NCI-H2081 (cell line): ENCODE measurements at regions not wholly inside any gene's neighbourhood (a gene's known extent, or its start where the extent isn't known, plus 50 kb on each side); places are given as distances from the start of the nearest gene placed in this dataset.
"Not testable (repeated sequence)": the region's sequence is repeated elsewhere in the genome, so short reads cannot be mapped to it uniquely, and the experiment has no call there.

Experiments
- DNase-seq, 2 experiments: peaks; one replicate each; lab custom pipeline; 2025; lab: John Stamatoyannopoulos, UW

- no peak for DNase-seq
These were observed 822.9 kb downstream of the BRD1 start for GRCh38 chr22:49004484-49005399.

- not testable (repeated sequence) for DNase-seq
These were observed 830.1 kb downstream of the BRD1 start for GRCh38 chr22:48997605-48998004.

- no peak for DNase-seq
These were observed 834.0 kb downstream of the BRD1 start for GRCh38 chr22:48993655-48994054.

GRCh38 chr22:48984639-48985038 lies 843.0 kb downstream of the BRD1 start:
- no peak for DNase-seq

DNA sequence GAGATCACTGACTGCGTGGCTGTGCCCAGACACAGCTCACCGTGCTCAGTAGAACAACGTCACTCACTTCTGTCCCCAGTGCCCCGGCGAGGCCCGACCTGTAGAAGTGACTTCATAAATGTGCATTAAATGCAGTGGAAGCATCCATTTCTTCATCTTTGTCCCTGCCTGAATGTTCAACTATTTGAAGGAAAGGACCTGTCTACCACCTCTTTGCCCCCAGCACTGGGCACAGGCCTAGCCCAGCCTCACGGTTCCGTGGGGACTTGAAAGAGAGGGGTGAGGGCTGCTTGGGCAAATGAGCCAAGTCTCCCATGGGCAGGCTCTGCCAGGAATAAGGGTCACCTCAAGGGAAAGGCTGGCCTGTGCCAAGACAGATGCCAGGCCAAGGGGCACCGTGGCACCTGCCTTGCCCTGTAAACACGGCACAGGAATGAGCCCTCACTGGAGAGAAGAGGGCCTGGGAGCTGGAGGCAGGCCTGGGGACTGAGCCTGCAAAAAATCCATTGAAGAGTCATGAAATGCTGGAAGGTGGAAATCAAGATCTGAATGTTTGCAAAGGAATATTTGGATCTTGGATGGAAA lies 845.3 kb downstream of the BRD1 start:
- no peak for DNase-seq

- no peak for DNase-seq
These were observed 846.2 kb downstream of the BRD1 start for GRCh38 chr22:48981371-48982061.

DNA sequence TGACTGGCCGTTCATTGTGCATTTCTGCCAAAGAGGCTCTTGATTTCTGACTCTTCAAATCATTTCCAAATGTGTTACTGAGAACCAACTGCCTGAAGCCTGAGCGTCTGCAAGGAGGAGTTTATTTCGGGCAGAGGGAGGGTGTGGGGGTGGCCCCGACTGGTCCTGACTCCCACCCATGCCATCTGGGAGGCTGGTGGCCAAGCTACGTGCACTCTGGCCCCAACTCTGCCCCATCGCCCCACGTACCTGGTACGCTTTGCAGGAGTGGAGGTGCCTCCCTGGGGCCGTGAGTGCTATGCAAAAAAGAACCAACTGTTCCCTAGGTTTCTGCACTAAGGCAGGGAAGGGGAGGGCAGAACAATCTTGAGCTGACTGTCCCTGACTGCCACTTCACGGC lies 846.8 kb downstream of the BRD1 start:
- no peak for DNase-seq

DNA sequence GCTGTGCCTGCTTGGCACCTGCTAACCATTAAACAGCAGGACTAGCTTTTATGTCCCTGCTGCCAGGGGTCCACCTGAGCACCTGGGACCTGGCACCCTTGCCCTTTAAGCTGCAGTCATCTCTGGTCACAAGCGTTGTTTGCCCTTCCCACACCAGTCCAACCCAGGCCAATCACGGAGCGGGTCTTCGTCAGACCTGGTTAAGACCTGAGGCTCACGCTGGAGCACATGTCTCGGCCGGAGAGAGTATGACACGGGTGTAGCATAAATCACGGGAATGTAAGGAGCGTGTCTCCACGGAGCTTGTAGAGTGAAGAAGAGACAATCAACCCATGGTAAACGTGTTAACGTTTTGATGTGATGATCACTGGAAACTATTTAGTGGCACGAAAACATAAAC lies 847.3 kb downstream of the BRD1 start:
- no peak for DNase-seq

DNA sequence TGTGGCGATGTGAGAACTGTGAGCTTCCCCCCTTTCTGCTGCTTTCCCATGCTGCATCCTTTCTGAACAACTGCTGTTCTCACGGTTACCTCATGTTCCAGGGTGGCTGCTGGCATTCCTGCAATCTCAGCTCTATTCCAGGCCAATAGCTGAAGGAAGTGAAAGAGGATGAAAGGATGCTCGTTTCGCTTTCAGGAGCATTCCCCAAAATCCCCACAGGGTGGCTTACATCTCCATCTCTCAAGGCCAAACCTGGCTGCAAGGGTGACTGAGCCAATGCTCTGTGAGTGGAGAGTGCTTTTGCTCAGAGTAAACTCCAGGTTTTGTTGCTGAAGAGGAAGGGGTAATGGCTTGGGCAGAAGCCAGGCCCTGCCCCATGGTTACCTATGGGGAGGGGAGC lies 848.2 kb downstream of the BRD1 start:
- peak; percentile 10 to 25 for DNase-seq

- no peak for DNase-seq
These were observed 850.8 kb downstream of the BRD1 start for GRCh38 chr22:48976556-48977535.

DNA sequence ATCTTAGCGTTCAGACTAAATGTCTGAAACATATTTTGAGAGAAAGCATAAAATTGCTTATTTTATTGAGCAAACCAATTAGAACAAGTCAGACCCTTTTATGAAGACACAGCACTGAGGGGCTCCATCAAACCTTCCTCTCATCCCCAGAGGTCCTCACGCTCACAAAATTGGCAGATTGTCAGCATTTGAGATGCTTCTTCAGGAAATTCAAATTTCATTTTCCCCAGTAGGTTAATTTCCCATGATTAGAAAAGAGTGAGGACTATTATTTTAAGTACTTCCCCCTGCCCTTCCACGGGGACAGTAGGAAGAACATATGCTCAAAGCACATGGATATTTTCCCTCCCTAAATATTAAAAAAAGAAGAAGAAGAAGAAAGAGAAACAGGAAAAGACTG lies 851.8 kb downstream of the BRD1 start:
- no peak for DNase-seq

DNA sequence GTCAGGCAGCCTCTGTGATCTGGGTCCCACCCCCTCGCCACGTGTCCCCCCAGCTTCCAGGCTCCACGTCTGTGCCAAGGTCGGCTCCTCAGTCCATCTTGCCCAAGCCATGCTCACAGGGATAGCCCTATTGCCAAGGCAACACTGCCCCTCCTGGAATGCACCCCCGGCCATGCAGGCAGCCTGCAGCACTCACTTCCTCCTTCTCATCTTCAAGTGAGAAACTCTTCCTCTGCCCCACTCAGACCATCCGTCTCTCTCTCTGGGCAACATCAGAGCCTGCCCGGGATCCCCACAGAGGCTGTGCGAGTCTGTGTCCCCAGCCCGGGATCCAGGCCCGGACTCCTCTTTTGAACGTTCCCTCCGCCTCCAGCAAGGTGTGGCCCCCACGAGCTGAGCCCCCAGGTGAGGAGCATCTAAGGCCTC lies 852.3 kb downstream of the BRD1 start:
- no peak for DNase-seq

- DNase-seq: no peak
These were observed 853.0 kb downstream of the BRD1 start for GRCh38 chr22:48974443-48975315.

GRCh38 chr22:48973694-48974041 lies 854.0 kb downstream of the BRD1 start:
- no peak for DNase-seq

DNA sequence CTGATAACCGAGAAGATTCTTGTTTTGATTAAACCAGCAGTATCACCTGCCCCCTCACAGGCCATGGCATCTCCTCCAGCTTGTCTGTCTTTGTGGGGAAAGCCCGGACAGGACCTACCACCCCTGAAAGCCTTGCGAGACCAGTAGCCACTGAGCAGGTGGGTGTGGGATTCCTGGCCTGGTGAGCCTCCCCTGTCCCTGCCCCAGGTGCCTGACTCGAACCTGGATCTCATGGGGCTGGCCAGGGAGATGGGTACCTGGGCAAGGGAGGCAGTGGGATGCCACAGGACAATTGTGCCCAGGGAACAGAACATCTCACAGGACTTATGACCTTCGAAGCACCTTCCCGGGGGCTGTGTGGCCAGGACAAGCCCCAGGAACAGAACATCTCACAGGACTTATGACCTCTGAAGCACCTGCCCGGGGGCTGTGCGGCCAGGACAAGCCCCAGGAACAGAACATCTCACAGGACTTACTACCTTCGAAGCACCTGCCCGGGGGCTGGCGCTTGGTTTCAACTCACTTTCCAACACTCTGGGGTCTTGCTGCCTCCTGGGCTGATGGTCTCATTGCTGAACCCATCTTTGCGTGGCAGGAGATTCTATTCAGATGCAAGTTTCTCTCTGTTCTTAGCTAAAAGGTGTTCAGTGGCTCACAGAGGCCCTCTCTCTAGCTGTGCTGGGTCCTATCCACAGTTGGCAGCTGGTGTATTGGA lies 854.5 kb downstream of the BRD1 start:
- no peak for DNase-seq

- peak in 1 of 2 experiments; percentile 3 for DNase-seq
These were observed 859.3 kb downstream of the BRD1 start for GRCh38 chr22:48968201-48968959.

DNA sequence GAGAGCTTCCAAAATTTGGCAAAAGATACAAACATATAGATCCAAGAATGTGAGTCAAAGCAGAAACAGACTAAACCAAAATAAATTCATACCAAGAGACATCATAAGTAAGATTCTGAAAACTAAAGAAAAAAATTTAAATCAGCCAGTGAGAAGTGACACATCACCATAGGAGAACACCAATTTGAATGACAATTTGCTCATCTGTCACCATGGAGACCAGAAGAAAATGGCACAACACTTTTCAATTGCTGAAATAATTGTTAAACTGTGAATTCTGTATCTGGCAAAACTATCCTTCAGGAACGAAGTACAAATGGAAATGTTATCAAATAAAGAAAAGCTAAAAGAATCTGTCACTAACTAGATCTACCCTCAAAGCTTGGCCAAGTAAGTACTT lies 864.3 kb downstream of the BRD1 start:
- no peak for DNase-seq

DNA sequence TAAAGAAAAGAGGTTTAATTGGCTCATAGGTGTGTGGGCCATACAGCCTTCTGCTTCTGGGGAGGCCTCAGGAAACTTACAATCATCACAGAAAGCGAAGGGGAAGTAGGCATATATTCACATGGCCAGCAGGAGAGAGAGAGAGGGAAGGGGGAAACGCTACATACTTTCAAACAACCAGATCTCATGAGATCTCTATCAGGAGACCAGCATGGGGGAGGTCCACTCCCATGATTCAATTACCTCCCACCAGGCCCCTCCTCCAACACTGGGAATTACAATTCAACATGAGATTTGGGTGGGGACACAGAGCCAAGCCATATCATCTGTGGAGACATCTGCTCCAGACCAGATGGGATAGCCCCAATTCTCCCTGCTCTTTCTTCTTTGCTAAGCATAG lies 866.0 kb downstream of the BRD1 start:
- DNase-seq: no peak

DNA sequence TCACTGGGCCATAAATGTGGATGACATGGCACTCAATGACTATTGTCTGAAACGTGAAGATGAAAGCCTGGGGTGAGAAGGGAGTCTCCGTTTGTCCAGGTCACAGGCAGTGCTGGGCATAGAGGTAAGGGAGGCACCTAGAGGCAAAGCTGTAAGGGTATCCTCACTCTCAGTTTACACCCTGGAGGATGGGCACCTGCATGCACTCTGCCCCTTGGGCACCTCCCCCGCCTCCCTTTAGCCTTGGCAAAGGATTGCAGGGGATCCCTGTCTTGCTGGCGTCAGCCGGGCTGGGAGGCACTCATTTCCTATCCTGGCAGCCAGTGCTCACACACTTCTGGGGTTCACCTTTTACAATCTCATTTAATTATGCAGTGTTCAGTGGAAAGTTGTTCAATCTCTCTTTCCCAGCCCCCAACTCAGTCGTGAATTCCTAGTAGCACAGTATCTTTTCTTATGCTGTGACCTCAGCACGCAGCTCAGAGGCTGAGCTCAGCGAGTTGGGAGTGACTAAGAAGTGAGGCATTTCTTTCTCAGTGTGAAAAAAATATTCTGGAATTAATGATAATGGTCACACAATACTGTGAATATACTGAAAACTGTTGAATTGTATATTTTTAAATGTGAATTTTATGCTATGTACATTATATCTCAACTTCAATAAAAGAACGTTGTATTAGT lies 866.6 kb downstream of the BRD1 start:
- DNase-seq: no peak
